ENCODE measurements at regions not wholly inside any gene's neighbourhood (a gene's known extent, or its start where the extent isn't known, plus 50 kb on each side); places are given as distances from the start of the nearest gene placed in this dataset.

GRCh38 chr4:79177388-79177787, 148.5 kb downstream of the NAA11 start:
- H3K18ac ChIP-seq (ENCODE audit: insufficient read length, low read depth, low read length) = no peak overlapping the region
- Mint-ChIP-seq H3K9me3 (no peaks in the 10 kb centered on the region; a peak in 1 of 5 replicates), H3K4me1 (no peaks in the 10 kb centered on the region), H3K27ac (no peak overlapping the region), H3K4me3 (no peak overlapping the region), H3K36me3 (ENCODE audit: insufficient read depth in 1 of 3, low read depth in 3 of 3) (no peaks in the 10 kb centered on the region), H3K27me3 (ENCODE audit: low read depth) (no peaks in the 10 kb centered on the region)
- no peak for DNase-seq
- H3K79me1 ChIP-seq (ENCODE audit: insufficient read depth, low read depth, low read length, poor library complexity, severe bottlenecking) = no peaks in the 10 kb centered on the region
- H3T11ph ChIP-seq (ENCODE audit: low read length) = no peak overlapping the region
- H3K4me2 ChIP-seq (ENCODE audit: insufficient read depth, insufficient read length, low read length) = no peak overlapping the region
- no peak overlapping the region for H3K23ac ChIP-seq (ENCODE audit: insufficient read length, low read depth, low read length)
- no peaks in the 10 kb centered on the region for H3K9me3 ChIP-seq (ENCODE audit: control insufficient read depth, low read depth, low read length)
- no peak overlapping the region for H3K14ac ChIP-seq (ENCODE audit: insufficient read depth, low read length)
- H3K9ac ChIP-seq (ENCODE audit: extremely low read depth, insufficient read length, low read length) = no peak overlapping the region
- no peak overlapping the region for H2BK15ac ChIP-seq (ENCODE audit: low read depth, low read length)
- H3K56ac ChIP-seq (ENCODE audit: insufficient read length, low read depth, low read length) = no peak overlapping the region
- no peak overlapping the region for H2AK5ac ChIP-seq (ENCODE audit: insufficient read length, low read length)
- no peaks in the 10 kb centered on the region for H3K23me2 ChIP-seq (ENCODE audit: insufficient read length, low read depth, low read length, poor library complexity, severe bottlenecking)
- no peaks in the 10 kb centered on the region for H3K27me3 ChIP-seq (ENCODE audit: insufficient read depth, low read length)
- no peaks in the 10 kb centered on the region for H3K79me2 ChIP-seq (ENCODE audit: insufficient read depth, low read length)
- H4K8ac ChIP-seq (replicated peaks; ENCODE audit: insufficient read length, low read depth, low read length) = no peak overlapping the region
- H2BK5ac ChIP-seq (ENCODE audit: insufficient read length, low read length) = no peak overlapping the region
- no peaks in the 10 kb centered on the region for H3K4me1 ChIP-seq (ENCODE audit: insufficient read depth, low read length)
- no peak overlapping the region for H4K5ac ChIP-seq (ENCODE audit: insufficient read length, low read depth, low read length)
- no peak overlapping the region for H3K4ac ChIP-seq (ENCODE audit: low read depth, low read length)
- no peak overlapping the region for H4K91ac ChIP-seq (ENCODE audit: insufficient read length, low read depth, low read length)
- no peak overlapping the region for H2AFZ ChIP-seq (ENCODE audit: low read length)
- no peak overlapping the region for H2BK20ac ChIP-seq (ENCODE audit: low read depth, low read length, poor library complexity, severe bottlenecking)
- TF ChIP-seq, protein P1, sequence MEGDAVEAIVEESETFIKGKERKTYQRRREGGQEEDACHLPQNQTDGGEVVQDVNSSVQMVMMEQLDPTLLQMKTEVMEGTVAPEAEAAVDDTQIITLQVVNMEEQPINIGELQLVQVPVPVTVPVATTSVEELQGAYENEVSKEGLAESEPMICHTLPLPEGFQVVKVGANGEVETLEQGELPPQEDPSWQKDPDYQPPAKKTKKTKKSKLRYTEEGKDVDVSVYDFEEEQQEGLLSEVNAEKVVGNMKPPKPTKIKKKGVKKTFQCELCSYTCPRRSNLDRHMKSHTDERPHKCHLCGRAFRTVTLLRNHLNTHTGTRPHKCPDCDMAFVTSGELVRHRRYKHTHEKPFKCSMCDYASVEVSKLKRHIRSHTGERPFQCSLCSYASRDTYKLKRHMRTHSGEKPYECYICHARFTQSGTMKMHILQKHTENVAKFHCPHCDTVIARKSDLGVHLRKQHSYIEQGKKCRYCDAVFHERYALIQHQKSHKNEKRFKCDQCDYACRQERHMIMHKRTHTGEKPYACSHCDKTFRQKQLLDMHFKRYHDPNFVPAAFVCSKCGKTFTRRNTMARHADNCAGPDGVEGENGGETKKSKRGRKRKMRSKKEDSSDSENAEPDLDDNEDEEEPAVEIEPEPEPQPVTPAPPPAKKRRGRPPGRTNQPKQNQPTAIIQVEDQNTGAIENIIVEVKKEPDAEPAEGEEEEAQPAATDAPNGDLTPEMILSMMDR (conservative IDR thresholded peaks at IDR 0.05) = no peak
- no peaks in the 10 kb centered on the region for H4K20me1 ChIP-seq (ENCODE audit: control insufficient read depth, insufficient read depth, insufficient read length)
- H2BK120ac ChIP-seq (ENCODE audit: low read depth, low read length, poor library complexity, severe bottlenecking) = no peak overlapping the region
- H3K27ac ChIP-seq (ENCODE audit: insufficient read length, low read depth, low read length) = no peak overlapping the region
- H2BK12ac ChIP-seq (ENCODE audit: insufficient read length, low read depth, low read length) = no peak overlapping the region

All from H9 (cell line).